Stimulated activated memory B cell treated with anti-CD40 and anti-IgM and Interleukin-4, amounts not matched to agents 10 μg/mL and 1 μg/mL and 100 μg/mL, for 72 hours (primary cell): ENCODE measurements at regions not wholly inside any gene's neighbourhood (a gene's known extent, or its start where the extent isn't known, plus 50 kb on each side); places are given as distances from the start of the nearest gene placed in this dataset.

Experiments
- ATAC-seq: fragments of 150-1000 bp; cut with Tn5 transposase; 2 replicates; pipeline ENCODE4 v1.10.0; 2021
- H3K27ac Mint-ChIP-seq: one replicate; pipeline ENCODE4 v1.8.0; 2022; ENCODE audit warnings: mild to moderate bottlenecking, mixed read lengths
- H3K27me3 Mint-ChIP-seq: one replicate; pipeline ENCODE4 v1.8.0; 2022; ENCODE audit warnings: mixed read lengths
- H3K36me3 Mint-ChIP-seq: one replicate; pipeline ENCODE4 v1.8.0; 2022; ENCODE audit warnings: mixed read lengths
- H3K4me1 Mint-ChIP-seq: one replicate; pipeline ENCODE4 v1.8.0; 2022; ENCODE audit warnings: mixed read lengths
- H3K4me3 Mint-ChIP-seq: one replicate; pipeline ENCODE4 v1.8.0; 2022; ENCODE audit warnings: mild to moderate bottlenecking, moderate library complexity, mixed read lengths
- H3K9me3 Mint-ChIP-seq: one replicate; pipeline ENCODE4 v1.8.0; 2022; ENCODE audit warnings: mixed read lengths

GRCh38 chr5:143870362-143870761 lies 58.4 kb downstream of the HMHB1 start:
- Mint-ChIP-seq H3K4me1 (no peaks in the 10 kb centered on the region), H3K27ac (no peak overlapping the region), H3K27me3 (peaks cover 8% of the 10 kb centered on the region), H3K9me3 (peaks cover 2% of the 10 kb centered on the region), H3K4me3 (no peak overlapping the region), H3K36me3 (no peaks in the 10 kb centered on the region)
- no peak for ATAC-seq

DNA sequence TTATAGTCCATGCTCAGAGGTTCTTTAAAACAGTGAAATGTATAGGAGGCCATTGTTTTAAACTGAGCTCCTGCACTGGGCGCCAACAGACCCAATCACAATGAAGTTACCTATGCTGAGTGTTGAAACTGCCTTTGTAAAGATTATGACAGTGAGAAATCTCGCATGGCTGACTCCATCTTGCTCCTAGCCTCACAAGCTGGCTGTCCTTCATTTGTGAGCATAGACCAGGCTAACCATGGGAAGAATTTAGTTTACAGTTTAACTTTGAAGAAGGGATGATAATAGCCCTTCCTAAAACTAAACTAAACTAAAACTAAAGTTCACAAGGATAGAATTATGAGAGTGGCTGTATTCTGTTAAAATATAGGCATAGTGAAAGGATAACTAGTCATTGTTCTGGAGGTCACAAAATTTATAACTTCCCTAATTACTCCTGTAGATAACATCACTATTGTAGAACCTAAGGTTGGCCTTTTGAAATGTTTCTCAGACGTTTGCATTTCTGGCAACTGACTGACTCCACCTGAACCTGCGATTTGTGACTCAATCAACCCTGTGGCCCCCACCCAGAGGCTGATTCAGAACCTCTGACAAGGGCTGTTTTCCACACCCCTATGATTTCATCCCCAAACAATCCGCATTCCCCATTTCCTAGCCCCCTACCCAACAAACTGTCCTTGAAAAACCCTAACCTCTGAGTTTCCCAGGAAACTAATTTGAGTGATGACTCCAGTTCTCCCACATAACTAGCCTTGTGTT lies 59.1 kb downstream of the HMHB1 start:
- no peak overlapping the region for H3K4me3 Mint-ChIP-seq
- H3K4me1 Mint-ChIP-seq: no peaks in the 10 kb centered on the region
- H3K27ac Mint-ChIP-seq: no peak overlapping the region
- peaks cover 2% of the 10 kb centered on the region for H3K9me3 Mint-ChIP-seq
- ATAC-seq: no peak
- no peaks in the 10 kb centered on the region for H3K36me3 Mint-ChIP-seq
- peaks cover 8% of the 10 kb centered on the region for H3K27me3 Mint-ChIP-seq

GRCh38 chr5:143871672-143872071 lies 59.7 kb downstream of the HMHB1 start:
- peaks cover 8% of the 10 kb centered on the region for H3K27me3 Mint-ChIP-seq
- H3K4me3 Mint-ChIP-seq: no peak overlapping the region
- H3K27ac Mint-ChIP-seq: no peak overlapping the region
- H3K9me3 Mint-ChIP-seq: peaks cover 2% of the 10 kb centered on the region
- H3K4me1 Mint-ChIP-seq: no peaks in the 10 kb centered on the region
- no peak for ATAC-seq
- no peaks in the 10 kb centered on the region for H3K36me3 Mint-ChIP-seq

- no peaks in the 10 kb centered on the region for H3K4me1 Mint-ChIP-seq
- no peaks in the 10 kb centered on the region for H3K27me3 Mint-ChIP-seq
- ATAC-seq: no peak
- no peak overlapping the region for H3K27ac Mint-ChIP-seq
- no peaks in the 10 kb centered on the region for H3K9me3 Mint-ChIP-seq
- no peak overlapping the region for H3K4me3 Mint-ChIP-seq
- H3K36me3 Mint-ChIP-seq: no peaks in the 10 kb centered on the region
Observed at GRCh38 chr5:143874312-143874711, 62.4 kb downstream of the HMHB1 start.

- no peaks in the 10 kb centered on the region for H3K27me3 Mint-ChIP-seq
- H3K27ac Mint-ChIP-seq: no peak overlapping the region
- H3K4me1 Mint-ChIP-seq: no peaks in the 10 kb centered on the region
- no peak overlapping the region for H3K4me3 Mint-ChIP-seq
- no peak for ATAC-seq
- H3K36me3 Mint-ChIP-seq: no peaks in the 10 kb centered on the region
- no peaks in the 10 kb centered on the region for H3K9me3 Mint-ChIP-seq
Observed at GRCh38 chr5:143877196-143877595, 65.2 kb downstream of the HMHB1 start.

GRCh38 chr5:143878430-143878829 lies 66.5 kb downstream of the HMHB1 start:
- no peaks in the 10 kb centered on the region for H3K27me3 Mint-ChIP-seq
- H3K4me3 Mint-ChIP-seq: no peak overlapping the region
- no peaks in the 10 kb centered on the region for H3K9me3 Mint-ChIP-seq
- ATAC-seq: no peak
- no peak overlapping the region for H3K27ac Mint-ChIP-seq
- no peaks in the 10 kb centered on the region for H3K4me1 Mint-ChIP-seq
- no peaks in the 10 kb centered on the region for H3K36me3 Mint-ChIP-seq

- H3K4me1 Mint-ChIP-seq: no peaks in the 10 kb centered on the region
- H3K4me3 Mint-ChIP-seq: no peak overlapping the region
- no peaks in the 10 kb centered on the region for H3K36me3 Mint-ChIP-seq
- H3K27ac Mint-ChIP-seq: no peak overlapping the region
- no peak for ATAC-seq
- no peaks in the 10 kb centered on the region for H3K9me3 Mint-ChIP-seq
- no peaks in the 10 kb centered on the region for H3K27me3 Mint-ChIP-seq
Observed at GRCh38 chr5:143879646-143880045, 67.7 kb downstream of the HMHB1 start.

GRCh38 chr5:143880178-143880577 lies 68.2 kb downstream of the HMHB1 start:
- Mint-ChIP-seq H3K27ac (no peak overlapping the region), H3K4me3 (no peak overlapping the region), H3K36me3 (no peaks in the 10 kb centered on the region), H3K4me1 (no peaks in the 10 kb centered on the region), H3K9me3 (no peaks in the 10 kb centered on the region), H3K27me3 (no peaks in the 10 kb centered on the region)
- no peak for ATAC-seq

DNA sequence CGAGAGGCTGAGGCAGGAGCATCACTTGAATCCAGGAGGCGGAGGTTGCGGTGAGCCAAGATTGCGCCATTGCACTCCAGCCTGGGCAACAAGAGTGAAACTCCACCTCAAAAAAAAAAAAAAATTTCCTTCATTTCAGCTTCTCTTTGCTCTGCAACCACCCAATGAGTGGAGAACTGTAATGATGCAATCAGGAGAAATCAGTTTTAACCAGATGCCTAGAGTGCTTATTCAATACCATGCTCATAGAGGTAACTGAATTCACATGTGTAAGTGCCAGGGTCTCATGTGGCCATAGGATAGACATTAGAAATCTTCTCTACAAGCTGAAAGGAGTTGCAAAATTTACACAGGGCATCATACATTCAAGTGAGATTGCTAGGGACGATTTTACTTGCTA lies 70.6 kb downstream of the HMHB1 start:
- H3K27ac Mint-ChIP-seq: no peak overlapping the region
- no peaks in the 10 kb centered on the region for H3K36me3 Mint-ChIP-seq
- no peaks in the 10 kb centered on the region for H3K4me1 Mint-ChIP-seq
- ATAC-seq: no peak
- no peaks in the 10 kb centered on the region for H3K9me3 Mint-ChIP-seq
- no peaks in the 10 kb centered on the region for H3K27me3 Mint-ChIP-seq
- no peak overlapping the region for H3K4me3 Mint-ChIP-seq

GRCh38 chr5:143886096-143886495 lies 74.1 kb downstream of the HMHB1 start:
- peaks cover 1% of the 10 kb centered on the region for H3K27me3 Mint-ChIP-seq
- H3K4me1 Mint-ChIP-seq: no peaks in the 10 kb centered on the region
- H3K4me3 Mint-ChIP-seq: no peak overlapping the region
- H3K36me3 Mint-ChIP-seq: no peaks in the 10 kb centered on the region
- no peaks in the 10 kb centered on the region for H3K9me3 Mint-ChIP-seq
- no peak for ATAC-seq
- no peak overlapping the region for H3K27ac Mint-ChIP-seq

GRCh38 chr5:143886651-143887638 lies 75.0 kb downstream of the HMHB1 start:
- H3K27me3 Mint-ChIP-seq: peaks cover 9% of the 10 kb centered on the region

DNA sequence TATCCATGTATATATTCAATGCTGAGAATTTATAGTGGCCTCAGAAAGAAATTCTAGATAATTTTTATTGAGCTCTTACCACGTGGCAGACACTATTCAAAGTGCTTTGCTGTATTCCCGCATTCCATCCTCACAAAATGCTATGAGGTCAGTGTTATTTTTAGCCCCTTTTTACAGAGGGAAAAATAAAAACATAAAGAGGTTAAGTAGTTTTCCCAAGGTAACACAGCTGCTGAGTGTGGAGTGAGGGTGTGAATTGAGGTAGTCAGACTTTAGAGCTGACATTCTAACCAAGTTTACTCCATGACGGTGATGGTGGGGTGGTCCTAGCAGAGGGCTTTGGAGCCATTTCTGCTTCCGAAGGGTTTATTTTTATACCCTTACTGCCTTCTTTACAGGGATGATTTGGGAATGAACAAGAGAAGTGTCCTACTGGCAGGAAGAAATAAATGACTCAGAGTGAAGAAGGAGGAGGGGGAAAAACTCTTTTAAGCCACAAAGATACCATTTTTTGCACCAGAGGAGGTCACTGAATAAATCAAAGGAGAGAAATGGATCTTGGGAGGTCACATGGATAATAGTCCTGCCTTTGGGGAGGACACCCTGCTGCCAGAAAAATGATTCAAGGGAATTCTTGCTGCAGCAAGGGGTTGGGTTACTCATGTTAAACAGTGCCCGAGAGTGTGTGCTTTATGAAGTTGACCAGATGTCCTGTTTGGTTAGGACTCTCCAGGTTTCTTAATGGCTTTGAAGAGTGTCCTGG lies 76.1 kb downstream of the HMHB1 start:
- H3K9me3 Mint-ChIP-seq: no peaks in the 10 kb centered on the region
- ATAC-seq: no peak
- no peak overlapping the region for H3K27ac Mint-ChIP-seq
- no peak overlapping the region for H3K4me3 Mint-ChIP-seq
- H3K4me1 Mint-ChIP-seq: no peaks in the 10 kb centered on the region
- no peaks in the 10 kb centered on the region for H3K36me3 Mint-ChIP-seq
- H3K27me3 Mint-ChIP-seq: peaks cover 9% of the 10 kb centered on the region

More at GRCh38 chr5:143886651-143887638, 75.0 kb downstream of the HMHB1 start:
- ATAC-seq: no peak
- H3K9me3 Mint-ChIP-seq: no peaks in the 10 kb centered on the region
- H3K4me1 Mint-ChIP-seq: no peaks in the 10 kb centered on the region
- H3K4me3 Mint-ChIP-seq: no peak overlapping the region
- no peaks in the 10 kb centered on the region for H3K36me3 Mint-ChIP-seq
- H3K27ac Mint-ChIP-seq: no peak overlapping the region

- ATAC-seq: no peak
- Mint-ChIP-seq H3K36me3 (no peaks in the 10 kb centered on the region), H3K27ac (no peak overlapping the region), H3K9me3 (no peaks in the 10 kb centered on the region), H3K4me1 (no peaks in the 10 kb centered on the region), H3K4me3 (no peak overlapping the region), H3K27me3 (peaks cover 9% of the 10 kb centered on the region)
Observed at GRCh38 chr5:143888912-143889311, 77.0 kb downstream of the HMHB1 start.

GRCh38 chr5:143889986-143890385 lies 78.0 kb downstream of the HMHB1 start:
- Mint-ChIP-seq H3K27me3 (peaks cover 9% of the 10 kb centered on the region), H3K27ac (no peak overlapping the region), H3K9me3 (no peaks in the 10 kb centered on the region), H3K36me3 (no peaks in the 10 kb centered on the region), H3K4me1 (no peaks in the 10 kb centered on the region), H3K4me3 (no peak overlapping the region)
- ATAC-seq: no peak

- H3K4me3 Mint-ChIP-seq: no peak overlapping the region
- H3K36me3 Mint-ChIP-seq: no peaks in the 10 kb centered on the region
- no peak overlapping the region for H3K27ac Mint-ChIP-seq
- H3K4me1 Mint-ChIP-seq: no peaks in the 10 kb centered on the region
- H3K27me3 Mint-ChIP-seq: peaks cover 9% of the 10 kb centered on the region
- ATAC-seq: no peak
- no peaks in the 10 kb centered on the region for H3K9me3 Mint-ChIP-seq
Observed at GRCh38 chr5:143890487-143890886, 78.5 kb downstream of the HMHB1 start.
